ENCODE measurements at regions not wholly inside any gene's neighbourhood (a gene's known extent, or its start where the extent isn't known, plus 50 kb on each side); places are given as distances from the start of the nearest gene placed in this dataset.

GRCh38 chr2:34029073-34029472, 430.0 kb upstream of the FAM98A start:
- ATAC-seq (ENCODE audit: low FRiP score) = no peak
- TF ChIP-seq CTCF (IDR thresholded peaks at IDR 0.05) = no peak

GRCh38 chr2:34025196-34025595, 426.1 kb upstream of the FAM98A start:
- no peak for ATAC-seq (ENCODE audit: low FRiP score)

More at GRCh38 chr2:34029073-34029472, 430.0 kb upstream of the FAM98A start:
- DNase-seq (ENCODE audit: low spot score) = no peak

GRCh38 chr2:34012715-34013302, 413.7 kb upstream of the FAM98A start:
- ATAC-seq (ENCODE audit: low FRiP score) (no peak), DNase-seq (ENCODE audit: low spot score) (no peak)
- no peak for TF ChIP-seq CTCF (IDR thresholded peaks at IDR 0.05)

More at GRCh38 chr2:34025196-34025595, 426.1 kb upstream of the FAM98A start:
- no peak for DNase-seq (ENCODE audit: low spot score)
- TF ChIP-seq CTCF (IDR thresholded peaks at IDR 0.05) = no peak

GRCh38 chr2:34011684-34012083, 412.6 kb upstream of the FAM98A start:
- no peak for TF ChIP-seq CTCF (IDR thresholded peaks at IDR 0.05)
- no peak for ATAC-seq (ENCODE audit: low FRiP score)
- DNase-seq (ENCODE audit: low spot score) = no peak

GRCh38 chr2:34005901-34006300, 406.8 kb upstream of the FAM98A start:
- DNase-seq (ENCODE audit: low spot score) (no peak), ATAC-seq (ENCODE audit: low FRiP score) (no peak)
- TF ChIP-seq CTCF (IDR thresholded peaks at IDR 0.05) = no peak

GRCh38 chr2:34004936-34005335, 405.8 kb upstream of the FAM98A start:
- TF ChIP-seq CTCF (IDR thresholded peaks at IDR 0.05) = no peak
- ATAC-seq (ENCODE audit: low FRiP score) (no peak), DNase-seq (ENCODE audit: low spot score) (no peak)

- ATAC-seq (ENCODE audit: low FRiP score) (no peak), DNase-seq (ENCODE audit: low spot score) (no peak)
- no peak for TF ChIP-seq CTCF (IDR thresholded peaks at IDR 0.05)
Measured at GRCh38 chr2:34003795-34004194, 404.7 kb upstream of the FAM98A start.

Measured in omental fat pad (tissue), 3 donors.